MM.1S (cell line): ENCODE measurements at regions not wholly inside any gene's neighbourhood (a gene's known extent, or its start where the extent isn't known, plus 50 kb on each side); places are given as distances from the start of the nearest gene placed in this dataset.

Experiments
- DNase-seq: peaks from one replicate; pipeline ENCODE4 v3.0.0-alpha.2; 2015
- H2AFZ ChIP-seq: fragments of 300-600 bp; sonication (generic); 2 replicates; pipeline ENCODE4 v1.6.0; 2016; ENCODE audit warnings: antibody characterized with exemption, low read length
- H3F3A ChIP-seq: fragments of 300-600 bp; sonication (generic); 2 replicates; pipeline ENCODE4 v1.6.1; 2016; ENCODE audit warnings: mild to moderate bottlenecking, antibody characterized with exemption, low read length, moderate library complexity, mixed read lengths; ENCODE audit not compliant: insufficient read depth
- H3K27ac ChIP-seq: fragments of 300-600 bp; sonication (generic); 2 replicates; pipeline ENCODE4 v1.5.1; 2016; ENCODE audit warnings: mild to moderate bottlenecking, low read length
- H3K27me3 ChIP-seq: fragments of 300-600 bp; sonication (generic); replicated peaks from 2 replicates; pipeline ENCODE4 v1.6.0; 2016; ENCODE audit warnings: low read length; ENCODE audit not compliant: insufficient read depth
- H3K36me3 ChIP-seq: fragments of 300-600 bp; sonication (generic); replicated peaks from 2 replicates; pipeline ENCODE4 v1.6.1; 2016; ENCODE audit warnings: mild to moderate bottlenecking, low read length, mixed read lengths; ENCODE audit not compliant: insufficient read depth
- H3K4me1 ChIP-seq: fragments of 300-600 bp; sonication (generic); 2 replicates; pipeline ENCODE4 v1.6.1; 2016; ENCODE audit warnings: low read length, mixed read lengths
- H3K4me2 ChIP-seq: fragments of 300-600 bp; sonication (generic); 2 replicates; pipeline ENCODE4 v1.6.0; 2016; ENCODE audit warnings: low read depth, low read length
- H3K4me3 ChIP-seq: fragments of 300-600 bp; sonication (generic); 2 replicates; pipeline ENCODE4 v1.5.1; 2016; ENCODE audit warnings: low read length, mixed read lengths
- H3K79me2 ChIP-seq: fragments of 300-600 bp; sonication (generic); 2 replicates; pipeline ENCODE4 v1.6.1; 2016; ENCODE audit warnings: mixed run types, low read length, mixed read lengths
- H3K9ac ChIP-seq: fragments of 300-600 bp; sonication (generic); 2 replicates; pipeline ENCODE4 v1.6.1; 2016; ENCODE audit warnings: low read length, mixed read lengths
- H3K9me2 ChIP-seq: fragments of 300-600 bp; sonication (generic); replicated peaks from 2 replicates; pipeline ENCODE4 v1.6.1; 2016; ENCODE audit warnings: mild to moderate bottlenecking, low read length, mixed read lengths; ENCODE audit not compliant: insufficient read depth
- H3K9me3 ChIP-seq: fragments of 300-600 bp; sonication (generic); replicated peaks from 2 replicates; pipeline ENCODE4 v1.6.1; 2016; ENCODE audit warnings: mild to moderate bottlenecking, low read length, mixed read lengths; ENCODE audit not compliant: insufficient read depth
- H4K20me1 ChIP-seq: fragments of 300-600 bp; sonication (generic); 2 replicates; pipeline ENCODE4 v1.6.1; 2016; ENCODE audit warnings: mild to moderate bottlenecking, low read length, moderate library complexity, mixed read lengths; ENCODE audit not compliant: insufficient read depth
- CTCF ChIP-seq: fragments of 300-600 bp; sonication (generic); IDR thresholded peaks from 2 replicates; pipeline ENCODE4 v1.5.1; 2016; ENCODE audit warnings: antibody characterized with exemption, low read length, mixed read lengths
- EZH2 ChIP-seq: fragments of 300-600 bp; sonication (generic); optimal IDR thresholded peaks from 2 replicates; pipeline ENCODE3; 2017; ENCODE audit warnings: low read depth, mild to moderate bottlenecking, antibody characterized with exemption, low read length, mixed read lengths
- EZH2phosphoT487 ChIP-seq: fragments of 300-600 bp; sonication (generic); IDR thresholded peaks from 2 replicates; pipeline ENCODE4 v1.6.1; 2018; ENCODE audit warnings: antibody characterized with exemption, low read length

- no peak for TF ChIP-seq EZH2
- TF ChIP-seq EZH2phosphoT487: no peak
- TF ChIP-seq CTCF: no peak
- Histone ChIP-seq H3K36me3 (no peaks in the 10 kb centered on the region), H3F3A (no peaks in the 10 kb centered on the region), H3K27me3 (no peaks in the 10 kb centered on the region), H3K79me2 (no peaks in the 10 kb centered on the region), H3K27ac (no peak overlapping the region), H3K4me1 (no peaks in the 10 kb centered on the region), H3K4me2 (no peak overlapping the region), H3K9ac (no peak overlapping the region), H2AFZ (no peak overlapping the region), H3K4me3 (no peak overlapping the region), H4K20me1 (no peaks in the 10 kb centered on the region), H3K9me2 (no peaks in the 10 kb centered on the region), H3K9me3 (no peaks in the 10 kb centered on the region)
- no peak for DNase-seq
Measured at GRCh38 chr7:45358287-45358686, 200.7 kb downstream of the RAMP3 start.

DNA sequence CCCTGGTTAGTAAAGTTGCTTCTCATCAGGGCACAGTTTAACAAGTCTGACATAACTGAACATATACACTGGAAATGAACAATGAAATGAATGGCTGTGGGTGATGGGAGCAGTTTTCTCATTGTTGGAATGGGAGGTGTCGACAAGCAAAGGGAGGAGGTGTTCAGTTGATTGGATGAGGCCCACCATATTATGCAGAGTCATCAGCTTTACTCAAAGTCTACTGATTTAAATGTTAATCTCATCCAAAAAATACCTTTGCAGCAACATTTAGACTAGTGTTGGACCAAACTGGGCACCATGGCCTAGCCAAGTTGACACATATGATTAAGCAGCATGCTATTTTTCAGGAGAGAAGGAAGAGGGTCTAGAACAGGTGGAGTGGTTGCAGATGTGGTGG lies 201.7 kb downstream of the RAMP3 start:
- Histone ChIP-seq H3K9me3 (no peaks in the 10 kb centered on the region), H2AFZ (no peak overlapping the region), H3K36me3 (no peaks in the 10 kb centered on the region), H3K4me3 (no peak overlapping the region), H3K9me2 (no peaks in the 10 kb centered on the region), H3K9ac (no peak overlapping the region), H3K79me2 (no peaks in the 10 kb centered on the region), H3K27me3 (no peaks in the 10 kb centered on the region), H4K20me1 (no peaks in the 10 kb centered on the region), H3K27ac (no peak overlapping the region), H3K4me2 (no peak overlapping the region), H3K4me1 (no peaks in the 10 kb centered on the region), H3F3A (no peaks in the 10 kb centered on the region)
- TF ChIP-seq CTCF (no peak), EZH2 (no peak), EZH2phosphoT487 (no peak)
- no peak for DNase-seq

DNA sequence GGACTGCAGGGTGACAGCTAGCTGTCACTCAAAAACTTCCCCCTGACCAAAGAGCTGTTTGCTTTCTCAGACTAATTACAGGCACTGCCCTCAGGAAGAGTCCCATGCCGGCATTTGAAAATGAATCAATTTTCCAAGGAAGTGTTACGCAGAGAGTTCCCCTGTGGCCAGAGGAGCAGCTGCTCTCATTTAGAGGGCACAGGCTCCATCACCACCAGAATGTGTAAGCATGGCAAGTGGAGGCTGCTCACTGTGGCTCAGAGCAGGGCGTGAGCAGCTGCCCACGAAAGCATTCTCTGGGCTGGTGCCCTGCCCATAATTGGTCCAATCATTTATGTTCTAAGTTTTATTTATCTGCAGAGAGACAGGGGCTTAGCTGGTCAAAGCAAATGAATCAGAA lies 202.2 kb downstream of the RAMP3 start:
- no peaks in the 10 kb centered on the region for H3K9me2 ChIP-seq
- H3K79me2 ChIP-seq: no peaks in the 10 kb centered on the region
- H2AFZ ChIP-seq: no peak overlapping the region
- no peaks in the 10 kb centered on the region for H3K9me3 ChIP-seq
- DNase-seq: no peak
- no peak overlapping the region for H3K27ac ChIP-seq
- H3K27me3 ChIP-seq: no peaks in the 10 kb centered on the region
- no peaks in the 10 kb centered on the region for H3F3A ChIP-seq
- H3K4me2 ChIP-seq: no peak overlapping the region
- H3K4me1 ChIP-seq: no peaks in the 10 kb centered on the region
- no peak overlapping the region for H3K9ac ChIP-seq
- TF ChIP-seq CTCF (no peak), EZH2phosphoT487 (no peak), EZH2 (no peak)
- H3K36me3 ChIP-seq: no peaks in the 10 kb centered on the region
- H4K20me1 ChIP-seq: no peaks in the 10 kb centered on the region
- no peak overlapping the region for H3K4me3 ChIP-seq

DNA sequence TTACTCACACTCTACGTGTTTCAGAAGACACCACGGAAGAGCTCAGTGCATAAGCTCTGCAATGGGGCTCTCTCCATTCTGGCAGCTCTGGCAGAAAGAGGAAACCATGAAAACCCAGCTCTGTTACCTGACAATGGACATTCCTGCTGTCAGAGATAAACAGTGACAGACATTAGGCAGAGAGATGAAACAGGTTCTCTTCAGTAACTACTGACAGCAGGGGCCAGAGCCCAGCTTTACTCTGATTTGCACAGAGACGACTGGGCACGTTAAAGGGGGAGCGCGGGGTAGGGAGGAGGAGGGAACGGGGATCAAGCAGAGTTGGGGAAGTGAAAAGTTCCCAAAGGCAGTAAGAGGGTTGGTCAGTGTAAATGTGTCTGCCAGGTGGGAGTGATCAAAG lies 206.1 kb downstream of the RAMP3 start:
- Histone ChIP-seq H3K27me3 (no peaks in the 10 kb centered on the region), H2AFZ (no peak overlapping the region), H3K4me1 (peaks cover 9% of the 10 kb centered on the region)

More for the DNA sequence above, 206.1 kb downstream of the RAMP3 start:
- TF ChIP-seq EZH2: no peak
- TF ChIP-seq EZH2phosphoT487: no peak
- TF ChIP-seq CTCF: no peak
- Histone ChIP-seq H3F3A (no peaks in the 10 kb centered on the region), H3K27ac (no peak overlapping the region), H3K9me3 (no peaks in the 10 kb centered on the region), H3K4me2 (no peak overlapping the region), H3K9me2 (no peaks in the 10 kb centered on the region), H3K79me2 (no peaks in the 10 kb centered on the region), H3K4me3 (no peak overlapping the region), H3K9ac (no peak overlapping the region), H3K36me3 (no peaks in the 10 kb centered on the region), H4K20me1 (no peaks in the 10 kb centered on the region)
- DNase-seq: no peak
